ENCODE measurements at regions not wholly inside any gene's neighbourhood (a gene's known extent, or its start where the extent isn't known, plus 50 kb on each side); places are given as distances from the start of the nearest gene placed in this dataset.

GRCh38 chr9:81822301-81822865 lies 105.8 kb upstream of the SPATA31D4 start:
- no peak for TF ChIP-seq CTCF (IDR thresholded peaks at IDR 0.05; ENCODE audit: low read depth, low read length)
- DNase-seq (ENCODE audit: extremely low read depth, low read depth) = no peak

- no peak for DNase-seq (ENCODE audit: extremely low read depth, low read depth)
Observed at GRCh38 chr9:81822967-81823366, 105.3 kb upstream of the SPATA31D4 start.

GRCh38 chr9:81823672-81824554 lies 104.3 kb upstream of the SPATA31D4 start:
- DNase-seq (ENCODE audit: extremely low read depth, low read depth) = no peak
- TF ChIP-seq CTCF (IDR thresholded peaks at IDR 0.05; ENCODE audit: low read depth, low read length) = no peak

More at GRCh38 chr9:81822967-81823366, 105.3 kb upstream of the SPATA31D4 start:
- TF ChIP-seq CTCF (IDR thresholded peaks at IDR 0.05; ENCODE audit: low read depth, low read length) = no peak

GRCh38 chr9:81824802-81825730 lies 103.2 kb upstream of the SPATA31D4 start:
- no peak for DNase-seq (ENCODE audit: extremely low read depth, low read depth)

GRCh38 chr9:81825846-81826516 lies 102.2 kb upstream of the SPATA31D4 start:
- no peak for TF ChIP-seq CTCF (IDR thresholded peaks at IDR 0.05; ENCODE audit: low read depth, low read length)
- no peak for DNase-seq (ENCODE audit: extremely low read depth, low read depth)

More at GRCh38 chr9:81824802-81825730, 103.2 kb upstream of the SPATA31D4 start:
- TF ChIP-seq CTCF (IDR thresholded peaks at IDR 0.05; ENCODE audit: low read depth, low read length) = no peak

- TF ChIP-seq CTCF (IDR thresholded peaks at IDR 0.05; ENCODE audit: low read depth, low read length) = no peak
- no peak for DNase-seq (ENCODE audit: extremely low read depth, low read depth)
Observed at GRCh38 chr9:81826517-81826906, 101.7 kb upstream of the SPATA31D4 start.

All from AG09319 (cell line).